ENCODE measurements at regions not wholly inside any gene's neighbourhood (a gene's known extent, or its start where the extent isn't known, plus 50 kb on each side); places are given as distances from the start of the nearest gene placed in this dataset.
"Not testable (repeated sequence)": the region's sequence is repeated elsewhere in the genome, so short reads cannot be mapped to it uniquely, and the experiment has no call there.

- no peak for DNase-seq
Measured at GRCh38 chr7:25672496-25672895, 444.2 kb upstream of the NPVF start.

DNA sequence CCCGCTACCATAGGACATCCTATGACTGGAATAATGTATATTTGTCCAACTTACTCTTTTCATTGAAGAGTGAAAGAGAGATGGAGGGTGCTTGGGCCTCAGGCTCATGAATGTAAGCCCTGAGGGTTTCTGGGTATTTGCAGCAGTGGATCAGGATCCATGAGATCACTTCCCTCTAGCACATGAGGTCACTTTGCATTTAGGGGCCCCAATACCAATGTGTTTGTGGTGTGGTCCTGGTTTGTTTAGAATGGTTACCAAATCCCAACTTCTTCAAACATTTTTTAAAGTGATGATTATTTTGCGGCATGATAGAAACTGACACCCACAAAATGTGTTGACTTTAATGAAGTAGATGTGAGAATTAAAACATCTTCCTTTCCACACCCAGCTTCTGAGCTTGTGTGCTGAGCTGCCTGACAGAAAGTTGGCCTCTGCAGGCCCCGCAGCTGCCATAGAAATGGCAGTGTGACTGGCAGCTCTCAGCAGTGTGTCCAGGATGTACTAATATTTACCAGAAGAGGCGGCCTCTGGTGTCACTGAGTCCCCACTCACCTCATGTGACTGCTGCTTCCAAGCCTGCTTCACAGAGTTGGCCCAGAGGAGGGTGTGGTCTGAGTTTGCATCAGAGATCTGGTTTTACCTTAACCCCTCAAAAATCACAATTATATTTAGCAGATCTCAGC, 447.6 kb upstream of the NPVF start:
- DNase-seq, result no peak

- DNase-seq, result no peak
Measured at GRCh38 chr7:25677595-25677994, 449.3 kb upstream of the NPVF start.

- no peak for DNase-seq
Measured at GRCh38 chr7:25678215-25678614, 449.9 kb upstream of the NPVF start.

- no peak for DNase-seq
Measured at GRCh38 chr7:25680636-25681035, 452.4 kb upstream of the NPVF start.

DNA sequence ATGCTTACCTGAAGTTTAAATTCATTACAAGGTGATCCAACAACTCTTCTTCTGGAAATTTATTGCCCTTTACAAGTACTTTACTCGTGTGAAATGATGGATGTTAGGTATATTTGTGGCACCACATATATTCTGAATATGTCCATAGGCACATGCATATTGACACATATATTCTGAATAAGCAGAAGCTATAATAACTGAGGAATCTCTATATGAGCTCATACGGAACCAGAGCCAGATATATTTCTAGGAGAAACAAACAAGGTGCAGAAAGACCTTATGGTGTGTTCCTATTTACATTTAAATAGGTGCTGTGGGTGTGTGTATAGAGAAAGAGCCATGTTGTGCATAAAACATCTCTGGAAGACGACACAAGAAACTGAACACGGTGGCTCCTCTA, 456.1 kb upstream of the NPVF start:
- DNase-seq, result no peak

GRCh38 chr7:25686493-25686892, 458.2 kb upstream of the NPVF start:
- DNase-seq, result no peak

GRCh38 chr7:25694211-25694610, 457.8 kb upstream of the NFE2L3 start:
- DNase-seq, result no peak

- DNase-seq, result no peak
Measured at GRCh38 chr7:25694699-25695098, 457.3 kb upstream of the NFE2L3 start.

DNA sequence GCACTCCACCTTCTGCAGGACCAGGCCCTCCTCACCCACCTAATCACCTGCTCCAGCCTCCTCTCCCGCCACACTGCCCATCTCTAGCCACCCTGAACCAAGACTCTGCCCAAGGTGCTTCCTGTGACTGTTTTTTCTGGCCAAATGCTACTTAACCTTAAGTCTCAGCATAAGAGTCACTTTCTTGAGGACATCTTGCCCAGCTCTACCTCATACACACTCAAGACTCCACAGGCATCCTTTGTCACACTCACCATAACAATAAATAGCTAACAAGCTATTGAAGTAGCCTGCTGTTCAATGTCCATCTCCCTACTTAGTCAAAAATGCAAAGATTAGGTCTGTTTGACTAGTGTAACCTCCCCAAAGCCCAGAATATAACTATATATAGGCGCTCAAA, 455.4 kb upstream of the NFE2L3 start:
- no peak for DNase-seq

GRCh38 chr7:25698451-25699113, 453.4 kb upstream of the NFE2L3 start:
- no peak for DNase-seq

DNA sequence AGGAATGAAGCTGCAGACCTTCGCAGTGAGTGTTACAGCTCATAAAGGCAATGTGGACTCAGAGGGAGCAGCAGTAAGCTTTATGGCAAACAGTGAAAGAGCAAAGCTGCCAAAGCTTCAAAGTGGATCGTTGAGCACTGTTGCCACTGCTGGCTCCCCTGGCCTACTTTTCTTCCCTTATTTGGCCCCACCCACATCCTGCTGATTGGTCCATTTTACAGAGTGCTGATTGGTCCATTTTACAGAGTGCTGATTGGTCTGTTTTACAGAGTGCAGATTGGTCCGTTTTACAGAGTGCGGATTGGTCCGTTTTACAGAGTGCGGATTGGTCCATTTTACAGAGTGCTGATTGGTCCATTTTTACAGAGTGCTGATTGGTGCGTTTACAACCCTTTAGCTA, 451.9 kb upstream of the NFE2L3 start:
- DNase-seq, result not testable (repeated sequence)

DNA sequence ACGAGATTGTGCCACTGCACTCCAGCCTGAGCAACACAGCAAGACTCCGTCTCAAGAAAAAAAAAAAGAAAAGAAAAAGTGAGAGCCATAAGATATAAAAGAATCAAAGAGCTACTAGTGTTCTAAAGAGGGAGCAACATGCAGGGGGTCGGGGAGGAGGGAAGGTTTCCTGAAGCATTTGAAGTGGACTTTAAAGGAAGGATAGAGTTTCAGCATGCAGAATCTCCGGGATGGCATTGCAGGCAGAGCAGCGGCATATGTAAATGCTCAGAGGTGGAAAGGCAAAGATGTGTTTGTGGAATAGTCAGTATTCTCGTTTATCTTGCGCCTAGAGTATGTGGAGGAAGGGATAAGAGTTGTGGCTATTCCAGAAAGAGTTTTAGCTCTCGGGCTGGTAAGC, 447.6 kb upstream of the NFE2L3 start:
- DNase-seq, result no peak

DNA sequence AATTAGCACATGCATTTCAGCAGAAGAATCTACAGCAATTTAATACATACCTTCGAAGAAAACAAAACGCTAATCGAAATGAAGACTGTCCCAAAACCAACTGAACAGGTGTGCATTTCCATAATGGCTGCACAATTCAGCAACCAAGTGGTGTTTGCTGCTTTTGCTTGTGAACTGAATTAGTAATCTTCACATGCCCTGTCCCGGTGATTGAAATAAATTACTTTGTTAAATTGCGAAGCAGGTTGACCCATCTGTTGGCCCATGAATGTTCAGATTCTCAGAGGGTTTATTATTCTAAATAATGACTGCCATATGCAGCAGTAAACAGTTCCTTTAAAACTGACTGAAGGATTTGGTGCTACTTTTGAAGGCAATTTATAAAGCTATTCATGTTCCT, 445.2 kb upstream of the NFE2L3 start:
- DNase-seq, result no peak

GRCh38 chr7:25707768-25708620, 444.0 kb upstream of the NFE2L3 start:
- DNase-seq, result no peak

GRCh38 chr7:25710959-25711358, 441.0 kb upstream of the NFE2L3 start:
- DNase-seq, result no peak

DNA sequence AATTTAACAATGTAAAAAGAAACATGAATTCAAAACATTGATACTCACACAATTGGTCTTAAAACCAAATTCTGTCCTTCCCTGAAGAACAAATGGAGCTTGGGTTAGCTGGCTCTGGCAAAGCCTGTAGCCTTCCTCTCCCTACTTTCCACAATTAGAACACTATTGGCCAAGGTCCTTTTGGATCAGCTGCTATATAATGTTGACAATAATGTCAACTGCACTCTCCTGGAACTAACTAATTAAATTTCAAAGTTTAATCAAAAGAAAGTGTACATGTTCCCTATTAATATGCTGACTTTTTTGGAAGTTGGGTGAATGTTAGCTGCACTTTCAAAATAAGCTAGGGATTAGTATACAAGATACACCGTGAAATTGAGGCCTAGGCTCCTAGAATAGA, 440.1 kb upstream of the NFE2L3 start:
- no peak for DNase-seq

DNA sequence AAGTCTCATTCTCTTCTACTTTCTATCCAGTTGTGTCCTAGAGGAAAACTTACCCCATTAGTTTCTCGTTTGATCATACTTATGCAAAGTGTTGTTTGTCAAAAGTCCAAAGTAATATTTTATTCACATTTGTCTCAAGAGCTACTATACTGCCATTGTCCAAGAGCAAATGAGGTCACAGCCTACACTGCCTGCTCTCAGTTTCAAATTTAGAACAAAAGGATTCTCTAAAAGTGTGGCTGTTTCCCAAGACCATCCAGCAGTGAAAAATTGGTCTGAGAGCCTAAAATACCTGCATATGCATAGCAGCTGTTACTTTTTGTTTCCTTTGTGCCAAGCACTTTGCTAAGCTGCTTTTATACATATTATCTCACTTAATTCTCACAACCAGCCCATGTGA, 439.5 kb upstream of the NFE2L3 start:
- DNase-seq, result no peak

DNA sequence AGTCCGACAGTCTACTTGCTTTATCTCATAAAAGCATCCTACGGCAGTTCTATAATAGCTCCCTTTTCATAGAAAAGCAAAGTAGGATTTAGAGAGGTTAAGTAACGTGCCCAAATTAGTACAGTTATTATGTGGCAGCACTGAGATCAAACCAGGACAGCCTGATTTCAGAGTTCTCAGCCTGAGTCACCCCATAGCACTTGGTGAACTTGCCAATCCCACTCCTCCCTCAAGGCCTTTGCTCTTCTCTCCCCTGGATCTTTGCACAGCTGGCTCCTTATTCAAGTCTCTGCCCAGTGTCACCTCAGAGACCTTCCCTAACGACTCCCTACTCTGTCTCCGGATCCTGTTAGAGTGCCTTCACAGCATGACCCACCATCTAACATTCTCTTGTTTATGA, 438.0 kb upstream of the NFE2L3 start:
- no peak for DNase-seq

- DNase-seq, result no peak
Measured at GRCh38 chr7:25716421-25716820, 435.6 kb upstream of the NFE2L3 start.

GRCh38 chr7:25718596-25718995, 433.4 kb upstream of the NFE2L3 start:
- DNase-seq, result no peak

- no peak for DNase-seq
Measured at GRCh38 chr7:25719190-25719896, 432.7 kb upstream of the NFE2L3 start.

DNA sequence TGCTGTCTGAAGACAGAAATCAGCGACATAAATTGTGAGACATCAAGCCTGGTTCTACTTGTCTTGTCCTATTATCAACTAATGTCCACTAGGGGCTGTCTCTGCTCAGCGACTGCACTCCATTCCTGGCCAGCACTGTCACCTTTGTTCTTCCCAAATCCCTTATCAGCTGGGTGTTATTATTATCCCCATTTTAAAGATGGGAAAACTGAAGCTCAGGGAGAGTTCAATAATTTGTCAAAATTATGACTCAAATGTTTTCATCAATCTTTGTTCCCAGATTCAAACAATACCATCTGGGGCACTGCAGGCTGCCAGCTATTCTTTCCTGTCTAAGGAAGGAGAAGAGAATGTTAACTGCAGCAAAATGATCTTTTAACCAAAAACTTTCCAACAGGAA, 431.6 kb upstream of the NFE2L3 start:
- no peak for DNase-seq
